GM12872 (cell line): ENCODE measurements at regions not wholly inside any gene's neighbourhood (a gene's known extent, or its start where the extent isn't known, plus 50 kb on each side); places are given as distances from the start of the nearest gene placed in this dataset.

Source experiments
- CTCF ChIP-seq: IDR thresholded peaks from 3 replicates; pipeline ENCODE4 v1.5.1; 2011; ENCODE audit warnings: low read depth, mild to moderate bottlenecking, low read length, moderate library complexity; ENCODE audit not compliant: insufficient read depth

GRCh38 chr6:165822501-165822900, 159.5 kb upstream of the PDE10A start:
- no peak for TF ChIP-seq CTCF

- no peak for TF ChIP-seq CTCF
Measured at GRCh38 chr6:165821754-165822153, 158.7 kb upstream of the PDE10A start.

- TF ChIP-seq CTCF: no peak
Measured at GRCh38 chr6:165820934-165821333, 157.9 kb upstream of the PDE10A start.

- TF ChIP-seq CTCF: no peak
Measured at GRCh38 chr6:165820407-165820806, 157.4 kb upstream of the PDE10A start.

- TF ChIP-seq CTCF: no peak
Measured at GRCh38 chr6:165819394-165819793, 156.4 kb upstream of the PDE10A start.

GRCh38 chr6:165818200-165818599, 155.2 kb upstream of the PDE10A start:
- no peak for TF ChIP-seq CTCF

- no peak for TF ChIP-seq CTCF
Measured at GRCh38 chr6:165817771-165818170, 154.7 kb upstream of the PDE10A start.

GRCh38 chr6:165817148-165817547, 154.1 kb upstream of the PDE10A start:
- TF ChIP-seq CTCF: no peak
